Brain microvascular endothelial cell (primary cell): ENCODE measurements at regions not wholly inside any gene's neighbourhood (a gene's known extent, or its start where the extent isn't known, plus 50 kb on each side); places are given as distances from the start of the nearest gene placed in this dataset.

Experiments used
- DNase-seq: peaks from one replicate; pipeline ENCODE4 v3.0.0-alpha.2; 2020
- H3K27ac ChIP-seq: fragments of 250-450 bp; sonication (Bioruptor Pico); 2 replicates; pipeline ENCODE4 v1.5.1; 2020; ENCODE audit warnings: mild to moderate bottlenecking, moderate library complexity
- H3K27me3 ChIP-seq: fragments of 250-450 bp; sonication (Bioruptor Pico); replicated peaks from 2 replicates; pipeline ENCODE4 v1.5.1; 2020; ENCODE audit warnings: mild to moderate bottlenecking
- H3K36me3 ChIP-seq: fragments of 250-450 bp; sonication (Bioruptor Pico); replicated peaks from 2 replicates; pipeline ENCODE4 v1.5.1; 2020; ENCODE audit warnings: mild to moderate bottlenecking
- H3K4me3 ChIP-seq: 2 replicates; pipeline ENCODE4 v1.5.1; 2011; ENCODE audit warnings: low read depth, mild to moderate bottlenecking, control low read depth, low read length, moderate library complexity
- CTCF ChIP-seq: IDR thresholded peaks from 2 replicates; pipeline ENCODE4 v1.5.1; 2011; ENCODE audit warnings: low read depth, mild to moderate bottlenecking, moderate library complexity, low read length, control low read depth, inconsistent platforms; ENCODE audit errors: missing control alignments
- in situ Hi-C: cut with HindIII; loops from 2 replicates; pipeline ENCODE4 v1.10.0; 2017; ENCODE audit warnings: low sequenced_read_pairs, low pct_ligation_motif_present

GRCh38 chr4:151553874-151554273, 144.9 kb downstream of the FHIP1A start:
- no peak for TF ChIP-seq CTCF
- Histone ChIP-seq H3K36me3 (no peaks in the 10 kb centered on the region), H3K4me3 (no peak overlapping the region), H3K27me3 (no peaks in the 10 kb centered on the region), H3K27ac (no peak overlapping the region)
- in situ Hi-C loops, result no loop called here
- no peak for DNase-seq

GRCh38 chr4:151555151-151555945, 146.4 kb downstream of the FHIP1A start:
- Histone ChIP-seq H3K36me3 (no peaks in the 10 kb centered on the region), H3K4me3 (no peak overlapping the region), H3K27me3 (no peaks in the 10 kb centered on the region), H3K27ac (no peak overlapping the region)
- no peak for TF ChIP-seq CTCF
- in situ Hi-C loops, result no loop called here
- no peak for DNase-seq

DNA sequence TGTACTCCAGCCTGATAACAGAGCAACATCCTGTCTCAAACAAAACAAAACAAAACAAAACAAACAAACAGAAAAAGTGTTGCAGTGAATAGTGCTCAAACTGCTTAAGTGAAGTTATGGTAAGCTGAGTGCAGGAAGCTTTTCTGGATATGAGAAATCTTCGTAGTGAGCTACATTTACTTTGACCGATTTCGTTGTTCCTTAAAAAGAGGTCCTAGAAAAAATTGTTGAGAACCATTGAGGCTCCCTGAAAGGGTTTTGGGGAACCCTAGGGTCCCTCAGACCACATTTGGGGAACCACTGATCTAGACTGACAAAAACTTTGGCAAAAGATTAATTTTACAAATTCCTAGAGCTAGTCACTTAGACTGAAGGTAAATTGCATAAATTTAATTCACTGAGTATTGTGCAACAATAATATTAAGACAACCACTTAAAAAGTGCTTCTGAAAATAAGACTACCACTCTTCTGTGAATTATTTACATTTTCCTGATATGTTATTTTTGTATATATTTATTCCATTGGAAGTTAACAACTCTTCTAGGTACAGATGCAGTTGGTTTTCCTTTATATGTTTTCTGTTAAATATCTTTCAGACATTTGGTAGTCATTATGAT, 149.6 kb downstream of the FHIP1A start:
- no peak overlapping the region for H3K4me3 ChIP-seq
- H3K36me3 ChIP-seq, result no peaks in the 10 kb centered on the region
- DNase-seq, result no peak
- TF ChIP-seq CTCF, result no peak
- H3K27ac ChIP-seq, result no peak overlapping the region
- in situ Hi-C loops, result no loop called here
- H3K27me3 ChIP-seq, result no peaks in the 10 kb centered on the region

- no peak overlapping the region for H3K4me3 ChIP-seq
- in situ Hi-C loops, result no loop called here
- no peak for DNase-seq
- H3K27me3 ChIP-seq, result no peaks in the 10 kb centered on the region
- H3K36me3 ChIP-seq, result no peaks in the 10 kb centered on the region
- H3K27ac ChIP-seq, result no peak overlapping the region
- no peak for TF ChIP-seq CTCF
These were observed 150.6 kb downstream of the FHIP1A start for GRCh38 chr4:151559595-151559994.

DNA sequence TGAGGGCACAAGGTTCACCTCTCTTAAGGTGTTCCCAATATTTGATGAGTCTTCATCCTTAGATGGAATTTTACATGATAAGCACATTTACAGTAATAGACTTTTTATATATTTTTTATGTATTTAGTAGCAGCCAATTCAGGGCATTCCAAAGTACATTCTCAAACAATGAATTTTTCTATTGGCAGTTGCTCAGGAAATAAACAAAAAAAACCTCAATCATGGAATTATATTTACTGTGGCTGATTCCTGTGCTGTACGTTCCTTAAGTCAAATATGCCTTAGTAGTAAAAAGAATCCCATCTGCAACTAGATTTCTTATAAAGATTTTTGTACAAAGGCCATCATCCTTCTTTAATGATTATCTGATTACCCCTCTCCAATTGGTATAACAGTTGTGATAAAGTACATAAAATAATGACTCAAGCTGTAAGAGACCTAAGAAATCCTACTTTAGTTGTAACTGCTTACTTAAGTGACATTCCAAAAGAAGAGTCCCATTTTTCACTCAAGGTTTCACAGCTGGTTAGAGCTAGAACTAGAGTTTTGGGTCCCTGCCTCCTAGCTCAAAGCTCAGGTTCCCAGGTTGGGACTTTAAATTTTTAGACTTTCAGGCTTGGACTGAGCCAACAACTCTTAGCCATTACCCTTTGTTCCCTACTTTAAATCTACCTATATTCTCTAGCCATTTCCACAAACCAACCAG, 152.7 kb downstream of the FHIP1A start:
- no peaks in the 10 kb centered on the region for H3K27me3 ChIP-seq
- TF ChIP-seq CTCF, result no peak
- H3K27ac ChIP-seq, result no peak overlapping the region
- in situ Hi-C loops, result no loop called here
- no peak for DNase-seq
- no peaks in the 10 kb centered on the region for H3K36me3 ChIP-seq
- H3K4me3 ChIP-seq, result no peak overlapping the region
